Panc1 (cell line): ENCODE measurements at regions not wholly inside any gene's neighbourhood (a gene's known extent, or its start where the extent isn't known, plus 50 kb on each side); places are given as distances from the start of the nearest gene placed in this dataset.

ENCODE experiments used
- ATAC-seq: fragments of 200-7000 bp; cut with Tn5 transposase; 2 replicates; pipeline ENCODE4 v1.9.1; 2020; ENCODE audit warnings: mild to moderate bottlenecking, moderate library complexity
- BruUV-seq: library from RNA; stranded (reverse); fragments of 400-500 nt; replicated peaks from 2 replicates; lab custom pipeline; 2021; lab: Mats Ljungman, UMichigan
- CTCF ChIA-PET: fragments of 300-600 bp; sonication (Branson Sonifier 250); formaldehyde crosslinking; loops from one replicate; lab custom pipeline; 2022; ENCODE audit warnings: antibody characterized with exemption; lab: Charles Lee
- POLR2A ChIA-PET: fragments of 300-600 bp; sonication (Branson Sonifier 250); formaldehyde crosslinking; loops from one replicate; lab custom pipeline; 2022; ENCODE audit warnings: antibody characterized with exemption; lab: Charles Lee
- DNase-seq: peaks from one replicate; pipeline ENCODE4 v3.0.0-alpha.2; 2010; ENCODE audit warnings: low read depth, low spot score
- H3K27ac ChIP-seq: 2 replicates; pipeline ENCODE4 v1.5.1; 2011; ENCODE audit warnings: mild to moderate bottlenecking, low read length, inconsistent platforms
- H3K27me3 ChIP-seq: fragments of 200-500 bp; sonication (Bioruptor generic); 2 replicates; pipeline ENCODE4 v1.6.0; 2014; ENCODE audit warnings: low read length, inconsistent platforms; ENCODE audit not compliant: control insufficient read depth, insufficient read depth
- H3K36me3 ChIP-seq: fragments of 200-500 bp; sonication (Bioruptor generic); 2 replicates; pipeline ENCODE4 v1.5.1; 2014; ENCODE audit warnings: inconsistent platforms, mild to moderate bottlenecking, low read length, moderate library complexity; ENCODE audit not compliant: control insufficient read depth, insufficient read depth
- H3K4me1 ChIP-seq: 2 replicates; pipeline ENCODE4 v1.5.1; 2011; ENCODE audit warnings: inconsistent platforms, mild to moderate bottlenecking, low read length, moderate library complexity; ENCODE audit not compliant: control insufficient read depth, insufficient read depth
- H3K4me3 ChIP-seq, 2 experiments: 2 replicates each; pipeline ENCODE4 v1.5.1; 2011 to 2012; ENCODE audit warnings: low read depth in 2 of 2, low read length in 2 of 2, mild to moderate bottlenecking in 2 of 2, inconsistent platforms in 1 of 2, moderate library complexity in 1 of 2
- H3K9me3 ChIP-seq: fragments of 200-500 bp; sonication (Bioruptor generic); 2 replicates; pipeline ENCODE4 v1.5.1; 2014; ENCODE audit warnings: low read depth, mild to moderate bottlenecking, inconsistent platforms, low read length, moderate library complexity; ENCODE audit not compliant: control insufficient read depth, insufficient read depth
- POLR2AphosphoS5 ChIP-seq: IDR thresholded peaks from 2 replicates; pipeline ENCODE4 v1.6.1; 2012; ENCODE audit warnings: mild to moderate bottlenecking, low read depth, low read length, moderate library complexity
- SIN3A ChIP-seq: IDR thresholded peaks from 2 replicates; pipeline ENCODE4 v1.6.1; 2012; ENCODE audit warnings: low read depth, mild to moderate bottlenecking, low read length, moderate library complexity, borderline replicate concordance; ENCODE audit not compliant: insufficient read depth
- TCF7L2 ChIP-seq: IDR thresholded peaks from 2 replicates; pipeline ENCODE4 v1.6.1; 2011; ENCODE audit warnings: mild to moderate bottlenecking, low read depth, low read length, inconsistent platforms
- in situ Hi-C: cut with HindIII; loops from 2 replicates; pipeline ENCODE4 v1.10.0; 2016; ENCODE audit warnings: low sequenced_read_pairs, low pct_unique_long_range_greater_than_20kb
- intact Hi-C: fragments of 100-400 bp; cut with micrococcal nuclease; formaldehyde crosslinking; loops from one replicate; pipeline ENCODE4 v1.10.0; 2022; ENCODE audit not compliant: unreplicated experiment
- TF ChIP-seq, protein P1 (sequence below), 2 experiments: IDR thresholded peaks; 2 replicates each; pipeline ENCODE4 v1.6.1; 2011 to 2012; ENCODE audit warnings: low read depth in 2 of 2, control low read depth in 1 of 2, low read length in 1 of 2, mild to moderate bottlenecking in 1 of 2, moderate library complexity in 1 of 2; ENCODE audit not compliant: insufficient read depth in 1 of 2
- TF ChIP-seq, protein P2 (sequence below): fragments of 450-650 bp; IDR thresholded peaks from 2 replicates; pipeline ENCODE4 v1.5.1; 2017; ENCODE audit warnings: mild to moderate bottlenecking

DNA sequence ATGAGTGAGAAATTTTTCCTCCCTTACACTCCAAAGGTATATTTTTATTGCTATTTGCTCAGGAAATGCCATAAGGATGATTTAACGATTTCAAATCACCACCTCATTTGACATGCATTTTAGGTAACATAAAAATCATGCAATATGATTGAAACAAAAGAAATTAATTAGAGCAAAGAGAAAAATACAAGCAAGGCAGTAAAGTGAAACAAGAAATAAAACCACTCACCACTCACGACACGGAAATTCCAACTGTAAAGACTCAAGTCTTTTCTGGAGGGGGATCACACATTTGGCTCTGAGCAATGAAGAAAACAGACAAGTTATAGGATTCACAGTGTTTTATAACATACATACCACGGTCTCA is 86.8 kb upstream of the ARHGAP29 start:
- peak; percentile 84 for DNase-seq
- Histone ChIP-seq H3K36me3 (no peaks in the 10 kb centered on the region), H3K9me3 (no peaks in the 10 kb centered on the region), H3K27me3 (no peaks in the 10 kb centered on the region), H3K27ac (peak overlapping the region; percentile 100), H3K4me3 (no peak overlapping the region; a peak in 1 of 4 replicates), H3K4me1 (peaks cover 92% of the 10 kb centered on the region)
- BruUV-seq, result no TSS peak
- ATAC-seq, result no peak
- in situ Hi-C loops (no loop called here), intact Hi-C loops (no loop called here)
- CTCF ChIA-PET, result no interaction called here
- POLR2A ChIA-PET, result interaction anchor here (0.9 to 1.1 kb wide), 2 partner anchors 10 to 87 kb away, joined by 4 to 7 read pairs; partner anchors contain the start of gene ARHGAP29
- peak; percentile 90 for TF ChIP-seq TCF7L2
- TF ChIP-seq POLR2AphosphoS5, result no peak
- no peak for TF ChIP-seq SIN3A
- TF ChIP-seq, protein P1, sequence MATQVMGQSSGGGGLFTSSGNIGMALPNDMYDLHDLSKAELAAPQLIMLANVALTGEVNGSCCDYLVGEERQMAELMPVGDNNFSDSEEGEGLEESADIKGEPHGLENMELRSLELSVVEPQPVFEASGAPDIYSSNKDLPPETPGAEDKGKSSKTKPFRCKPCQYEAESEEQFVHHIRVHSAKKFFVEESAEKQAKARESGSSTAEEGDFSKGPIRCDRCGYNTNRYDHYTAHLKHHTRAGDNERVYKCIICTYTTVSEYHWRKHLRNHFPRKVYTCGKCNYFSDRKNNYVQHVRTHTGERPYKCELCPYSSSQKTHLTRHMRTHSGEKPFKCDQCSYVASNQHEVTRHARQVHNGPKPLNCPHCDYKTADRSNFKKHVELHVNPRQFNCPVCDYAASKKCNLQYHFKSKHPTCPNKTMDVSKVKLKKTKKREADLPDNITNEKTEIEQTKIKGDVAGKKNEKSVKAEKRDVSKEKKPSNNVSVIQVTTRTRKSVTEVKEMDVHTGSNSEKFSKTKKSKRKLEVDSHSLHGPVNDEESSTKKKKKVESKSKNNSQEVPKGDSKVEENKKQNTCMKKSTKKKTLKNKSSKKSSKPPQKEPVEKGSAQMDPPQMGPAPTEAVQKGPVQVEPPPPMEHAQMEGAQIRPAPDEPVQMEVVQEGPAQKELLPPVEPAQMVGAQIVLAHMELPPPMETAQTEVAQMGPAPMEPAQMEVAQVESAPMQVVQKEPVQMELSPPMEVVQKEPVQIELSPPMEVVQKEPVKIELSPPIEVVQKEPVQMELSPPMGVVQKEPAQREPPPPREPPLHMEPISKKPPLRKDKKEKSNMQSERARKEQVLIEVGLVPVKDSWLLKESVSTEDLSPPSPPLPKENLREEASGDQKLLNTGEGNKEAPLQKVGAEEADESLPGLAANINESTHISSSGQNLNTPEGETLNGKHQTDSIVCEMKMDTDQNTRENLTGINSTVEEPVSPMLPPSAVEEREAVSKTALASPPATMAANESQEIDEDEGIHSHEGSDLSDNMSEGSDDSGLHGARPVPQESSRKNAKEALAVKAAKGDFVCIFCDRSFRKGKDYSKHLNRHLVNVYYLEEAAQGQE (IDR thresholded peaks at IDR 0.05; ENCODE audit: insufficient read depth in 1 of 2, low read depth in 2 of 2, low read length in 1 of 2), result no peak
- TF ChIP-seq, protein P2, sequence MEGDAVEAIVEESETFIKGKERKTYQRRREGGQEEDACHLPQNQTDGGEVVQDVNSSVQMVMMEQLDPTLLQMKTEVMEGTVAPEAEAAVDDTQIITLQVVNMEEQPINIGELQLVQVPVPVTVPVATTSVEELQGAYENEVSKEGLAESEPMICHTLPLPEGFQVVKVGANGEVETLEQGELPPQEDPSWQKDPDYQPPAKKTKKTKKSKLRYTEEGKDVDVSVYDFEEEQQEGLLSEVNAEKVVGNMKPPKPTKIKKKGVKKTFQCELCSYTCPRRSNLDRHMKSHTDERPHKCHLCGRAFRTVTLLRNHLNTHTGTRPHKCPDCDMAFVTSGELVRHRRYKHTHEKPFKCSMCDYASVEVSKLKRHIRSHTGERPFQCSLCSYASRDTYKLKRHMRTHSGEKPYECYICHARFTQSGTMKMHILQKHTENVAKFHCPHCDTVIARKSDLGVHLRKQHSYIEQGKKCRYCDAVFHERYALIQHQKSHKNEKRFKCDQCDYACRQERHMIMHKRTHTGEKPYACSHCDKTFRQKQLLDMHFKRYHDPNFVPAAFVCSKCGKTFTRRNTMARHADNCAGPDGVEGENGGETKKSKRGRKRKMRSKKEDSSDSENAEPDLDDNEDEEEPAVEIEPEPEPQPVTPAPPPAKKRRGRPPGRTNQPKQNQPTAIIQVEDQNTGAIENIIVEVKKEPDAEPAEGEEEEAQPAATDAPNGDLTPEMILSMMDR, result no peak

DNA sequence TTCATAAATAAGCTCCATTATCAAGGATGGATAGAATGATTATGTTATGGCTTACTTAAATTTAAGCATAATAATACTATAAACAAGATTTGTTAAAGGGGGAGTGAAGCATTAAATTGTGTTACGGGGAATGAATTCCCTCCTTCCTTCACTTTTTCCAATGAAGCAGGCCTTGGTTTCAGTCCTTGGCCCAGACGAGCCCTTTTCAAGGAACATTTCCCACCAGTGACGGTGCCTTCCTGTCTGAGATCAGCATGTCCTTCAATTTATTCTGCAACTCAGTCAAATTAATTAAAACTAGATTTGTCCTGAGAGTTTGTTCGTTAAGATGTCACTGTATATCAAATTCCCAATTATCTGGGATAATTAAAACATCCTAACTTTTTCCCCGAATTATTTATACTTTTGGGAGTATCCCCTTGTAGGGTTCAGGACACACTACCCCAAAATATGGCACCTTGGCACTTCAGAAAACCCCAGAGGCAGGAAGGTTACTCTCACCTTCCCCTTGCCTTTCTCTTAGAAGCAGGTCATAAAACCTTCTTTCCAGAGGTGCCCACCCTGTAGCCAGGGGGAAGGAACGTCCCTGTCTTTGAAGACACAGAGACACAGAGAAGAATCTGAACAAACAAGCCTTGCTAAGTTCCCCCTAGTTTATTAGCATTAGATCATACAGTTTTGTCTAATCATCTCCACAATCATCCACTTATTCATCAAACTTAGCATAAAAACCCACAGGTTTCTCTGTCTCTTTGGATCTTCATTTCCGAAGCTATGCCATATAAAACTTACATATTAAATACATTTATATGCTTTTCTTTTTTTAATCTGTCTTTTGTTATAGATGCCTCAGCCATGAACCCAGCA is 86.2 kb upstream of the ARHGAP29 start:
- POLR2A ChIA-PET, result interaction anchor here (0.6 to 0.9 kb wide), 3 partner anchors 10 to 79 kb away, joined by 3 to 8 read pairs (median 3); no protein-coding TSS in a partner anchor
- BruUV-seq, result TSS peak; percentile 98
- intact Hi-C loops, result no loop called here
- H3K27ac ChIP-seq, result peak overlapping the region; percentile 100
- no peak for ATAC-seq
- no peaks in the 10 kb centered on the region for H3K9me3 ChIP-seq
- no peaks in the 10 kb centered on the region for H3K36me3 ChIP-seq
- no peaks in the 10 kb centered on the region for H3K27me3 ChIP-seq
- TF ChIP-seq, protein P2, result no peak
- TF ChIP-seq, protein P1 (IDR thresholded peaks at IDR 0.05; ENCODE audit: insufficient read depth in 1 of 2, low read depth in 2 of 2, low read length in 1 of 2), result no peak
- CTCF ChIA-PET, result no interaction called here
- H3K4me1 ChIP-seq, result peaks cover 88% of the 10 kb centered on the region
- DNase-seq, result no peak
- in situ Hi-C loops, result no loop called here
- peak overlapping the region in 1 of 2 experiments; percentile 2; a peak in 1 of 4 replicates for H3K4me3 ChIP-seq
